Kidney (tissue), 13 donors: ENCODE measurements at regions not wholly inside any gene's neighbourhood (a gene's known extent, or its start where the extent isn't known, plus 50 kb on each side); places are given as distances from the start of the nearest gene placed in this dataset.

Source experiments
- DNase-seq, 5 donors: peaks; one replicate each; pipeline ENCODE4 v3.0.0-alpha.2; 2013 to 2020
- FAIRE-seq: peaks from 2 replicates; lab custom pipeline; 2012; peaks lifted over from hg19 to GRCh38; lab: Jason Lieb, UNC
- H3K27ac ChIP-seq, 2 donors: one replicate each; pipeline ENCODE4 v1.7.0; 2013; ENCODE audit warnings: low read depth in 2 of 2, low read length in 2 of 2, inconsistent platforms in 1 of 2
- H3K27me3 ChIP-seq: one replicate; pipeline ENCODE4 v1.7.1; 2013; ENCODE audit warnings: low read length, inconsistent platforms; ENCODE audit not compliant: control insufficient read depth, insufficient read depth
- H3K36me3 ChIP-seq, 3 donors: one replicate each; pipeline versions ENCODE4 v1.7.0 to v1.7.1; 2013; ENCODE audit warnings: low read length in 3 of 3, control low read depth in 1 of 3, inconsistent platforms in 1 of 3; ENCODE audit not compliant: insufficient read depth in 3 of 3, control insufficient read depth in 2 of 3
- H3K4me1 ChIP-seq, 3 donors: one replicate each; pipeline versions ENCODE4 v1.7.0 to v1.7.1; 2013; ENCODE audit warnings: low read length in 3 of 3, inconsistent platforms in 1 of 3, low read depth in 1 of 3; ENCODE audit not compliant: control insufficient read depth in 2 of 3, insufficient read depth in 2 of 3
- H3K4me3 ChIP-seq, 3 donors: one replicate each; pipeline versions ENCODE4 v1.7.0 to v1.8.1; 2013; ENCODE audit warnings: low read length in 3 of 3, control low read depth in 1 of 3, inconsistent platforms in 1 of 3
- H3K9ac ChIP-seq, 3 donors: one replicate each; pipeline versions ENCODE4 v1.7.0 to v1.7.1; 2013; ENCODE audit warnings: low read length in 3 of 3, control low read depth in 1 of 3, inconsistent platforms in 1 of 3
- H3K9me3 ChIP-seq, 3 donors: one replicate each; pipeline versions ENCODE4 v1.7.0 to v1.7.1; 2013; ENCODE audit warnings: low read length in 3 of 3, control low read depth in 1 of 3, inconsistent platforms in 1 of 3; ENCODE audit not compliant: control insufficient read depth in 2 of 3, insufficient read depth in 1 of 3
- CTCF ChIP-seq: IDR thresholded peaks from 3 replicates; pipeline ENCODE4 v1.5.1; 2012; ENCODE audit warnings: mild to moderate bottlenecking, moderate library complexity, borderline replicate concordance; ENCODE audit not compliant: insufficient read depth; ENCODE audit errors: extremely low read depth
- intact Hi-C: fragments of 100-400 bp; cut with DNase I; formaldehyde crosslinking; loops from one replicate; pipeline ENCODE4 v1.11.1; 2022
- donor health status: control.
- donor health status: control.
- donor health status: control.
- donor health status: control.
- donor health status: control.
- donor health status: DM: yes; HTN: yes; CAD: no.
- donor health status: Normal renal cell carcinoma (clear cell type).

DNA sequence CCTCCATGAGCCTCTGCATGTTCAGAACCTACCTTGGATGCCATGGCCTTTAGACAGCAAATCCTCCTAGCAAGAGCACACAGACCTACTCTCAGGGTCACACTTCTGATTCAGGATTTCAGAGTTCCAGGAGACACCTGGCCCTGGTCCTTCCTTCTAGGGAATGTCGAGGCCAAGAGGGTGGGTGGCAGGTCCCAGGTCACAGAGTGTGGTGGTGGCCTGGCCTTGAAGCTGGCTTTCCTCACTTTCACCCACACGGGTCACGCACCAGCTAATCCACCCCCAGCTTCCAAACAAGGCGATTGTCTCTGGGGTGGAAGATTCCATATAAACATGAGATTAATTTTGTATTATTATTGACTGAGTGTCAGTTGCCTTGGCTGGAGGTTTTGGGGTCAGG lies 328.3 kb upstream of the RTL1 start:
- H3K27ac ChIP-seq = no peak overlapping the region
- H3K4me3 ChIP-seq = no peak overlapping the region
- peaks cover 0 to 2% (median 0%) of the 10 kb centered on the region in 3 donors for H3K4me1 ChIP-seq
- no peaks in the 10 kb centered on the region for H3K27me3 ChIP-seq
- no peaks in the 10 kb centered on the region for H3K9me3 ChIP-seq
- H3K36me3 ChIP-seq = no peaks in the 10 kb centered on the region
- no peak overlapping the region for H3K9ac ChIP-seq
- no peak for FAIRE-seq
- intact Hi-C loops = no loop called here
- no peak for TF ChIP-seq CTCF
- DNase-seq = no peak

DNA sequence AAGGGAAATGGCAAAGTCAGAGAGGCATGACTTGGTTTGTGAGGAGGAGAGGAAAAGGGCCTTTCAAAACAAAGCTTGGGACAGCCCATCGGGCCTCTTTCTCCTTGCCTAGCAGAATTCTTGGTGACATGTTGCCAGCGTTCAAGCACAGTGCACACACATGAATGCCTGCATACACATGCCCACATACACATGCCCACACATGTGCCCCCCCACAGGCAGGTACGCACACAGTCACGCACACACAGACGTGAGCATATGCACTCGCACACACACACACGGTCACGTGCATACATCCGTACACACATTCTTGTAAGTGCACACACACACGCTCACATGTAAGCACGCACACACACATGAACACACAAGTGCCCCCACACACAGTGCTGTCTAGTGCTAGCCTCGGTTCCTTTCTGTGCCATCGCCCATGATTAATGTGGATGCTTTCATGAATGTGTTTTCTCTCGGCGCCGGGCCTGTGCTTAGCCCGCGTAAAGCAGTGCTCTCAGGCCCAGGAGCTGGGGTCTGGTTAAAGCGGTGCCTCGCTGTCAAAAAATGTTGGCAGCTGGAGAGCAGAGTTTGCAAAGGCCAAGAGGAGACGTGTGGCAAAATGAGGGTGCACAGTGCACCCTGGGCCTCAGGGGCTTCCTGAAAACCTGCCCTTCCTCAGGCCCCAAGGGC lies 328.8 kb upstream of the DIO3 start:
- no peak for FAIRE-seq
- Histone ChIP-seq H3K36me3 (no peaks in the 10 kb centered on the region), H3K27ac (no peak overlapping the region), H3K27me3 (no peaks in the 10 kb centered on the region), H3K9me3 (no peaks in the 10 kb centered on the region), H3K4me1 (peaks cover 0 to 2% (median 0%) of the 10 kb centered on the region in 3 donors), H3K4me3 (no peak overlapping the region), H3K9ac (no peak overlapping the region)
- TF ChIP-seq CTCF = no peak
- peak in 3 of 5 donors; percentile 27 to 49 (median 38) for DNase-seq
- intact Hi-C loops = no loop called here

GRCh38 chr14:101233021-101233366 lies 328.3 kb upstream of the DIO3 start:
- Histone ChIP-seq H3K4me3 (no peak overlapping the region), H3K9ac (no peak overlapping the region), H3K9me3 (no peaks in the 10 kb centered on the region), H3K4me1 (peaks cover 0 to 2% (median 0%) of the 10 kb centered on the region in 3 donors), H3K27me3 (no peaks in the 10 kb centered on the region), H3K27ac (no peak overlapping the region), H3K36me3 (no peaks in the 10 kb centered on the region)
- no peak for TF ChIP-seq CTCF
- DNase-seq (peak; percentile 43 to 57 (median 54)), FAIRE-seq (no peak)
- intact Hi-C loops = no loop called here

DNA sequence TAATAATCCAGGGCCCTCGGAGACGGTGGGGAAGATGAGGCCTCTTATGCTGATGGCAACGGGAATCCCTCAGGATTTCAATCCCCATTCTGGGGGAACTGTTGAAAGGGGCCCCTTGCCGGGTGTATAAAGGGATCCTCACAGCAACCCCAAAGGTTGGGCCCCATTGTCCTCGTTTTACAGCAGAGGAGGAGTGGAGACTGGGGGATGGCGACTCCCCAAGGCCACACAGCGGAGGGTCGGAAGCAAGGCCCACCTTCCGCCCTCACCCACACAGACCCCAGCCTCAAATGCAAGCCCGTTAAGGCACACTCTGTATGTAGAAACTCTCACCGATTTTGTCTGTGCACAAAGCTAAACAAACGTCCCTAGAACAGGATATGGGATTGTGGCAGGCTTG lies 327.9 kb upstream of the DIO3 start:
- Histone ChIP-seq H3K27me3 (no peaks in the 10 kb centered on the region), H3K9me3 (no peaks in the 10 kb centered on the region), H3K9ac (no peak overlapping the region), H3K36me3 (no peaks in the 10 kb centered on the region), H3K4me1 (peaks cover 0 to 2% (median 0%) of the 10 kb centered on the region in 3 donors), H3K27ac (no peak overlapping the region), H3K4me3 (no peak overlapping the region)
- intact Hi-C loops = no loop called here
- FAIRE-seq (no peak), DNase-seq (peak in 2 of 5 donors; percentile 23 to 28)
- TF ChIP-seq CTCF = no peak
